ENCODE measurements at regions not wholly inside any gene's neighbourhood (a gene's known extent, or its start where the extent isn't known, plus 50 kb on each side); places are given as distances from the start of the nearest gene placed in this dataset.
"Not testable (repeated sequence)": the region's sequence is repeated elsewhere in the genome, so short reads cannot be mapped to it uniquely, and the experiment has no call there.

DNA sequence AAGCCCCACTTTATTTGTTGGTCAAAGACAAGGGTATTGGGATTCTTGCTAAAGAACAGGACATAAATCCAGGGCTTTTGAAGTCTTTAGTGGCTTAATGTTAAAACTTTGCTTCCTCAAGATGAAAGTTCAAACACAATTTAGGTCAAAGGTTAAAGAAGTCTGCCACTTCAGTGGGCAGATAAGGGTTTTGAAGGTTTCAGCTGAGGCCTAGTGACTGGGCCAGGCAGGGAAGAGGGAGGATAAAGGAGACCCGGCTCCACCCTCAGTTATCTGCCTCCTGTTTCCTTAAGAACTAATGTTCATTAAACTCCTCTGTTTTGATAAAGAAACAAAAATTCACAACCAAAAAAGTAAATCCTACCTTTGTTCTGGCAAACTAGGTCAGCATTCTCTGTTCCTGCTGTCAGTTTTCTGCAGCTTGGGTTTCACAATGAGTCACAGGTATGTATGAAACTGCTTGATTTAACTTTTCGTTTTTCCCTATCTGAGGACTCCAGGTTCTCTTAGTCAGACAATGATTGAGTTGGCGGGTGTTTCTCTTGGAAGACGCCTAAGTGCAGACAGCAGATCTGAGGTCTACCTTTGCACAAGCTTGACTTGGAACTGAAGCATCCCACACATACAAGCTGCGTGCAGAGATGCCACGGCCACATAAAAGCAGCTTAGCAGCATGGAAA lies 208.3 kb downstream of the EXOC5 start:
- H3K4me3 ChIP-seq (ENCODE audit: low read depth, low read length): no peak overlapping the region
- TF ChIP-seq, protein P1, sequence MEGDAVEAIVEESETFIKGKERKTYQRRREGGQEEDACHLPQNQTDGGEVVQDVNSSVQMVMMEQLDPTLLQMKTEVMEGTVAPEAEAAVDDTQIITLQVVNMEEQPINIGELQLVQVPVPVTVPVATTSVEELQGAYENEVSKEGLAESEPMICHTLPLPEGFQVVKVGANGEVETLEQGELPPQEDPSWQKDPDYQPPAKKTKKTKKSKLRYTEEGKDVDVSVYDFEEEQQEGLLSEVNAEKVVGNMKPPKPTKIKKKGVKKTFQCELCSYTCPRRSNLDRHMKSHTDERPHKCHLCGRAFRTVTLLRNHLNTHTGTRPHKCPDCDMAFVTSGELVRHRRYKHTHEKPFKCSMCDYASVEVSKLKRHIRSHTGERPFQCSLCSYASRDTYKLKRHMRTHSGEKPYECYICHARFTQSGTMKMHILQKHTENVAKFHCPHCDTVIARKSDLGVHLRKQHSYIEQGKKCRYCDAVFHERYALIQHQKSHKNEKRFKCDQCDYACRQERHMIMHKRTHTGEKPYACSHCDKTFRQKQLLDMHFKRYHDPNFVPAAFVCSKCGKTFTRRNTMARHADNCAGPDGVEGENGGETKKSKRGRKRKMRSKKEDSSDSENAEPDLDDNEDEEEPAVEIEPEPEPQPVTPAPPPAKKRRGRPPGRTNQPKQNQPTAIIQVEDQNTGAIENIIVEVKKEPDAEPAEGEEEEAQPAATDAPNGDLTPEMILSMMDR (IDR thresholded peaks at IDR 0.05; ENCODE audit: borderline replicate concordance, insufficient read depth, low read depth, low read length): no peak

DNA sequence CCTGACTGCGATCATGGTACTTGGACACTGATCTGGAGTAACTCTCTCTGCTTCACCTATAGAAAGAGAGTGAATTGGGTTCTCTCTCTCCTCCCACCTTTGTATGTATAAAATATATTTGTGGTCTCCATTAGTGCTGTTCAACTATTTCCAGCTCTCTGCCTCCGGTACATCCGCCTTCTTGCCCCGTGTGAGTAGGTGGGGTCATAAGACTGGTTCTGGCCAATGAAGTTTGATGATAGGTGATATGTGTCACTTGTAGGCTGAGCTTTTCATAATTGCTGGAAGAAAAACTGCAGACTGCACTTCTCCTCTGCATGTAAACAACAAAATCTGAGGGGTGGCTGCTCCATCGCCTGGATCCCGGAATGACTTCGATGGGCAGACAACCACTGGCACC lies 210.4 kb downstream of the EXOC5 start:
- no peak overlapping the region for H3K4me3 ChIP-seq (ENCODE audit: low read depth, low read length)
- TF ChIP-seq, protein P1 (IDR thresholded peaks at IDR 0.05; ENCODE audit: borderline replicate concordance, insufficient read depth, low read depth, low read length): no peak

DNA sequence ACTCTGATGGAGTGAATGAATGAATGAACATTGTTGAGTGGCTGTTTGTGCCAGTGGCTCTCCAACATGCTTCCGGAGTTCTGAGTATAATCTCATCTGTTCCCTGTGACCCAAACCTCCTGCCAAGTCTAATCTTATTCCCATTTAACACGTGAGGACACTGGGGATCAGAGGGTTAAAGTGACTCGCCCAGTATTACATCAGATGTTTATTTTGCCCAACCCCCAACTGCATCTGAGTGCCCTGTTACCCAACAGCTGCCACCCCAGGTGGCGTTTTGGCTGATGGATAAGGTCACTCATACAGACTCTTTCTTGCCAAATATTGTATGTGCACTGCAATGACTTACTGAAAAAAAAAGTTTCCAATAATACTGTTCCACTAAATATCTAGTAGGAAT lies 210.9 kb downstream of the EXOC5 start:
- H3K4me3 ChIP-seq (ENCODE audit: low read depth, low read length): no peak overlapping the region
- TF ChIP-seq, protein P1 (IDR thresholded peaks at IDR 0.05; ENCODE audit: borderline replicate concordance, insufficient read depth, low read depth, low read length): no peak

DNA sequence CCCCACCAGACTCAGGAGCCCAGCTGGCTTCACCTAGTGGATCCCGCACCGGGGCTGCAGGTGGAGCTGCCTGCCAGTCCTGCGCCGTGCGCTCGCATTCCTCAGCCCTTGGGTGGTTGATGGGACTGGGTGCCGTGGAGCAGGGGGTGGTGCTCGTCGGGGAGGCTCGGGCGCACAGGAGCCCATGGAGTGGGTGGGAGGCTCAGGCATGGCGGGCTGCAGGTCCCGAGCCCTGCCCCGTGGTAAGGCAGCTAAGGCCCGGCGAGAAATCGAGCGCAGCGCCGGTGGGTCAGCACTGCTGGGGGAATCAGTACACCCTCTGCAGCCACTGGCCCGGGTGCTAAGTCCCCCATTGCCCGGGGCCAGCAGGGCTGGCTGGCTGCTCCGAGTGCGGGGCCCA lies 212.2 kb downstream of the EXOC5 start:
- H3K4me3 ChIP-seq (ENCODE audit: low read depth, low read length): not testable (repeated sequence)

DNA sequence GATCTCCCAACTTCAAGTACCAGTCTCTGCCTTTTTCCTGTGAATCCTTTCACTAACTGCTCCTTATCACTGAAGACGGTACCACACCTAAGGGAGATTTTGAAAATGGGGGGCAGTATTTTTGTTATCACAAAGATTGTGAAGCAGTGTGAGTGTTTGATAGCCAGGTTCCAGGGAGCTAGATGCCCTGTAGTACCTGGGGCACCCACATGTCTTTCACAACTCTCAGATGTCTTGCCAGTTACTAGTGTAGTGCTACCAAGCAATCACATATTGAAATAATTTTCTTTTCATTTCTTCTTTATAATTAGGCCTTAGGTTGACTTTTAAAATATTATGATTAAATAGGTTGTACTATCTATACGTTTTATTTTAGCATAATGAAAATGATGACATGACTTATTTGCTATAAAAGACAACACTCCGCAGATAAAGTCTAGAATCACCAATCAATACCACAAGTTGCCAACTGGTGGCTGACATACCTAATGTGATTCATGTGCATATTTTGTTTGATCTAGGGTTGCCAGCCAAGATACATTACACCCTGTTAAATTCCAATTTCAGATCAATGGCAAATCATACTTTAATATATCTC lies 215.9 kb downstream of the EXOC5 start:
- no peak overlapping the region for H3K4me3 ChIP-seq (ENCODE audit: low read depth, low read length)
- TF ChIP-seq, protein P1 (IDR thresholded peaks at IDR 0.05; ENCODE audit: borderline replicate concordance, insufficient read depth, low read depth, low read length): no peak

DNA sequence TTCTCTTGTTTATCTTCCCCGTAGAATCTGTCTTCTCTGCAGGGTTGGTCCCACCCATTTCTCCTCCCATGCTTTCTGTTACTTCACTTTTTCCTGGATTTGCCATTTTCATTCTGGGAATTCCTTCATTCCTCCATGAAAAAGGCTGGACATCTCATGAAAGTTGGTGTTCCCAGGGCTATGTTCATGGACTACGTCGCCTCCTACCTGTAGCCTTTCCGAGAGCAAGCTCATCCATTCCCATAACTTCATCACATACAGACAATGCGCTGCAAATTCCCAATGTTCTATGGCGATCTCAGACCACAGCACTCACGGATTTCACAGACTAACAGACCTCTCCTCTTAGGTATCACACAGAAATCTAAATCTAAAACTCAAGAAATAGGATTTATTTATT lies 217.1 kb downstream of the EXOC5 start:
- TF ChIP-seq, protein P1 (IDR thresholded peaks at IDR 0.05; ENCODE audit: borderline replicate concordance, insufficient read depth, low read depth, low read length): no peak
- H3K4me3 ChIP-seq (ENCODE audit: low read depth, low read length): no peak overlapping the region

DNA sequence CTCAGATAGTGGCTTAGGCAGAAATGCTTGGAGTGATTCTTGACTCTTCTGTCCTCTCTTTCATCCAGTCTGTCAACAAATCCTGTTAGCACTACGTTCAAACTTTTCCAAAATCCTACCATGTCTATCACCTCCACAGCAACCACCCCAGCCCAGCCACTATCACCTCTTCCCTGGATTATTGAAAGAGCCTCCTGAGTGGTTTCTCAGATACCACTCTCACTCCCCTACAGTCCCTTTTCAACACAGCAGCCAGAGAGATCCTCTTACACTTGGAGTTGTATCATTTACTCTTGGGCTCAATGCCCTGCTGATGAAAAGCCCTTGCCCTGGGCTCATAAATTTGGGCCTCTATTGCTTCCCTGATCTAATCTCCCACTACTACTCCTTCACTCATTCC lies 218.9 kb downstream of the EXOC5 start:
- TF ChIP-seq, protein P1 (IDR thresholded peaks at IDR 0.05; ENCODE audit: borderline replicate concordance, insufficient read depth, low read depth, low read length): no peak
- no peak overlapping the region for H3K4me3 ChIP-seq (ENCODE audit: low read depth, low read length)

Data from GM12875 (cell line).